ENCODE measurements at regions not wholly inside any gene's neighbourhood (a gene's known extent, or its start where the extent isn't known, plus 50 kb on each side); places are given as distances from the start of the nearest gene placed in this dataset.

GRCh38 chr5:145678255-145678654 is 156.9 kb downstream of the PRELID2 start:
- DNase-seq (ENCODE audit: low read depth, low spot score) (no peak), FAIRE-seq (no peak)
- Histone ChIP-seq H3K4me2 (ENCODE audit: control insufficient read depth, extremely low read depth, insufficient read depth, low read depth, low read length) (no peak overlapping the region), H3K4me3 (ENCODE audit: control insufficient read depth in 2 of 3, extremely low read depth in 1 of 3, insufficient read depth in 2 of 3, low read depth in 1 of 3, low read length in 3 of 3) (no peak overlapping the region), H4K20me1 (ENCODE audit: control insufficient read depth, extremely low read depth, insufficient read depth, low read length) (no peaks in the 10 kb centered on the region), H3K27me3 (ENCODE audit: control insufficient read depth, extremely low read depth, insufficient read depth, low read length) (no peaks in the 10 kb centered on the region), H3K9me3 (ENCODE audit: control insufficient read depth, low read depth, low read length) (no peaks in the 10 kb centered on the region), H3K27ac (ENCODE audit: control insufficient read depth, insufficient read depth, low read length) (no peak overlapping the region), H3K9me1 (ENCODE audit: control insufficient read depth, extremely low read depth, insufficient read depth, low read length) (no peaks in the 10 kb centered on the region), H3K4me1 (ENCODE audit: control insufficient read depth, extremely low read depth, insufficient read depth, low read length) (no peaks in the 10 kb centered on the region), H2AFZ (ENCODE audit: control insufficient read depth, low read length) (no peak overlapping the region), H3K9ac (ENCODE audit: control insufficient read depth, extremely low read depth, insufficient read depth, low read length) (no peak overlapping the region), H3K36me3 (ENCODE audit: control insufficient read depth in 2 of 2, extremely low read depth in 1 of 2, insufficient read depth in 2 of 2, low read length in 2 of 2) (no peaks in the 10 kb centered on the region), H3K79me2 (ENCODE audit: control insufficient read depth, insufficient read depth, low read length) (no peaks in the 10 kb centered on the region)
- TF ChIP-seq, protein P1, sequence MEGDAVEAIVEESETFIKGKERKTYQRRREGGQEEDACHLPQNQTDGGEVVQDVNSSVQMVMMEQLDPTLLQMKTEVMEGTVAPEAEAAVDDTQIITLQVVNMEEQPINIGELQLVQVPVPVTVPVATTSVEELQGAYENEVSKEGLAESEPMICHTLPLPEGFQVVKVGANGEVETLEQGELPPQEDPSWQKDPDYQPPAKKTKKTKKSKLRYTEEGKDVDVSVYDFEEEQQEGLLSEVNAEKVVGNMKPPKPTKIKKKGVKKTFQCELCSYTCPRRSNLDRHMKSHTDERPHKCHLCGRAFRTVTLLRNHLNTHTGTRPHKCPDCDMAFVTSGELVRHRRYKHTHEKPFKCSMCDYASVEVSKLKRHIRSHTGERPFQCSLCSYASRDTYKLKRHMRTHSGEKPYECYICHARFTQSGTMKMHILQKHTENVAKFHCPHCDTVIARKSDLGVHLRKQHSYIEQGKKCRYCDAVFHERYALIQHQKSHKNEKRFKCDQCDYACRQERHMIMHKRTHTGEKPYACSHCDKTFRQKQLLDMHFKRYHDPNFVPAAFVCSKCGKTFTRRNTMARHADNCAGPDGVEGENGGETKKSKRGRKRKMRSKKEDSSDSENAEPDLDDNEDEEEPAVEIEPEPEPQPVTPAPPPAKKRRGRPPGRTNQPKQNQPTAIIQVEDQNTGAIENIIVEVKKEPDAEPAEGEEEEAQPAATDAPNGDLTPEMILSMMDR (optimal IDR thresholded peaks at IDR 0.05 in 1 of 3, IDR thresholded peaks at IDR 0.05 in 1 of 3, conservative IDR thresholded peaks at IDR 0.05 in 1 of 3; ENCODE audit: extremely low read depth in 1 of 3, insufficient read depth in 2 of 3, low read length in 3 of 3): no peak
- TF ChIP-seq EZH2 (IDR thresholded peaks at IDR 0.05; ENCODE audit: low read length): no peak
- dilution Hi-C loops (cut with MboI; ENCODE audit: extremely low pct_ligation_motif_present, low sequenced_read_pairs): no loop called here

- no peaks in the 10 kb centered on the region for H4K20me1 ChIP-seq (ENCODE audit: control insufficient read depth, extremely low read depth, insufficient read depth, low read length)
- no peak overlapping the region for H3K9ac ChIP-seq (ENCODE audit: control insufficient read depth, extremely low read depth, insufficient read depth, low read length)
- H3K79me2 ChIP-seq (ENCODE audit: control insufficient read depth, insufficient read depth, low read length): no peaks in the 10 kb centered on the region
- dilution Hi-C loops (cut with MboI; ENCODE audit: extremely low pct_ligation_motif_present, low sequenced_read_pairs): no loop called here
- no peaks in the 10 kb centered on the region for H3K27me3 ChIP-seq (ENCODE audit: control insufficient read depth, extremely low read depth, insufficient read depth, low read length)
- FAIRE-seq (no peak), DNase-seq (ENCODE audit: low read depth, low spot score) (no peak)
- TF ChIP-seq EZH2 (IDR thresholded peaks at IDR 0.05; ENCODE audit: low read length): no peak
- TF ChIP-seq, protein P1 (optimal IDR thresholded peaks at IDR 0.05 in 1 of 3, IDR thresholded peaks at IDR 0.05 in 1 of 3, conservative IDR thresholded peaks at IDR 0.05 in 1 of 3; ENCODE audit: extremely low read depth in 1 of 3, insufficient read depth in 2 of 3, low read length in 3 of 3): no peak
- no peak overlapping the region for H3K4me3 ChIP-seq (ENCODE audit: control insufficient read depth in 2 of 3, extremely low read depth in 1 of 3, insufficient read depth in 2 of 3, low read depth in 1 of 3, low read length in 3 of 3)
- no peaks in the 10 kb centered on the region for H3K9me1 ChIP-seq (ENCODE audit: control insufficient read depth, extremely low read depth, insufficient read depth, low read length)
- H3K36me3 ChIP-seq (ENCODE audit: control insufficient read depth in 2 of 2, extremely low read depth in 1 of 2, insufficient read depth in 2 of 2, low read length in 2 of 2): no peaks in the 10 kb centered on the region
- no peak overlapping the region for H3K27ac ChIP-seq (ENCODE audit: control insufficient read depth, insufficient read depth, low read length)
- no peaks in the 10 kb centered on the region for H3K9me3 ChIP-seq (ENCODE audit: control insufficient read depth, low read depth, low read length)
- no peak overlapping the region for H3K4me2 ChIP-seq (ENCODE audit: control insufficient read depth, extremely low read depth, insufficient read depth, low read depth, low read length)
- no peaks in the 10 kb centered on the region for H3K4me1 ChIP-seq (ENCODE audit: control insufficient read depth, extremely low read depth, insufficient read depth, low read length)
- no peak overlapping the region for H2AFZ ChIP-seq (ENCODE audit: control insufficient read depth, low read length)
Measured at GRCh38 chr5:145673786-145674185, 161.4 kb downstream of the PRELID2 start.

Measured in keratinocyte (primary cell).